Amniotic stem cell (primary cell): ENCODE measurements at regions not wholly inside any gene's neighbourhood (a gene's known extent, or its start where the extent isn't known, plus 50 kb on each side); places are given as distances from the start of the nearest gene placed in this dataset.
"Not testable (repeated sequence)": the region's sequence is repeated elsewhere in the genome, so short reads cannot be mapped to it uniquely, and the experiment has no call there.

Experiments used
- DNase-seq: peaks from one replicate; lab custom pipeline; 2025; lab: John Stamatoyannopoulos, UW

DNA sequence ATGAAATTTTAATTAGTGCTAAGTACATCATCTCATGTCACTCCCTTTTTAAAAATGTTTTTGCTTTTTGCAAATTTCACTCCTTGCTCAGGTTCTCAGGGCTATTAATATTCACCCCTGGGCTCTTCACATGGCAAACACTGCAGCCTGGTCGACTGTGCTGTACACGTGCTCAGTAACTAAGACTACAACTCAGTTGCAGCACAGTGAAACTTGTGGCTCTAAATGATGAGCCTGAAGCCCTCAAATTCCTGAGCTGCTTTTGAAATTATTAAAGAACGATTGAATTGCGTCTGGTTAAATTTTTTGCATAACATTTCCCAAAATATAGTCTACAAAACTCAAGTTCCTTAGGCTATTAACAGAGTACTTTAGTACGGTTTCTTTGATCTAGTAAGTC lies 159.3 kb upstream of the C2CD4B start:
- DNase-seq: no peak

DNA sequence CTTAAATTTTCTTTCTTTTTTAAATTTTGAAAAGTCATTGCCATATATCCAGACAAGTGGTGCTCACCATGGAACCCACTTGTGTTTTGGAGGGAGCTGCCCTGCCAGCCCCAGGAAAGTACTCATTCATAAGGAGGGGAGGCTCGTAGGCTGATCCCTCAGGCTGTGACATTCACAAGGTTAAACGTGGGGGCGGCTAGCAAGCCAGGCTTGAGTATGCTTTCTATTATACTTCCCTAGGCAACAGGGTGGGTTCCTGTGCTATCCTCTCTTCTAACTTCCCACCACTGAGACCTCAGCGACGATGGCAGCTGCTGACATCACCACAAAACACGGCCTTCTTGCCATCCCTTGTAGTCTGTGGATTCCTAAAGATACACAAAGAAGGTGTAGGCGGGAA lies 160.5 kb upstream of the C2CD4B start:
- no peak for DNase-seq

DNA sequence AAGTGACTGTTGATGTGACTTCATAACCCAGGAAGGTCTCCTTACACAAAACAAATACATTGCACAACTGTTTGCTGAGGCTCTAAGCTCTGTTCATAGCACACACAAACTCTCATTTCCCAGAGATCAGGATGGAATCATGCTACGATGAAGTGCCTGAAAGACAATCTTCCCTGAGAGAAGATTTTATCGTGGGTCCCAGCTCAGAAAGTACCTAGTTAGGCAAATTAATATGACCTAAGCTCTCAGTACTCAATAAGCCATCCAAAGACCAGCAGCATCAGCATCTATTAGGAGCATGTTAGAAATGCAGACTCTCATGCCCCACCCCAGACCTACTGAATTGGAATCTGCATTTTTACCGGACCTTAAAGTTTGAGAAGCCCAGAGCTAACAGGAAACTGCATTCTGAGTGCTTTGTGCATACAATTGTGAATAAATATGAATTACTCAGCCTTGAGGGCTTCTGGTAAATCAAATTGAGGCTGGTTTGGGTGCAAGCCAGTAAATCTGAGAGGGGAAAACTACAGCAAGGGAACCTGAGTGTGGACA lies 161.5 kb upstream of the C2CD4B start:
- DNase-seq: no peak

DNA sequence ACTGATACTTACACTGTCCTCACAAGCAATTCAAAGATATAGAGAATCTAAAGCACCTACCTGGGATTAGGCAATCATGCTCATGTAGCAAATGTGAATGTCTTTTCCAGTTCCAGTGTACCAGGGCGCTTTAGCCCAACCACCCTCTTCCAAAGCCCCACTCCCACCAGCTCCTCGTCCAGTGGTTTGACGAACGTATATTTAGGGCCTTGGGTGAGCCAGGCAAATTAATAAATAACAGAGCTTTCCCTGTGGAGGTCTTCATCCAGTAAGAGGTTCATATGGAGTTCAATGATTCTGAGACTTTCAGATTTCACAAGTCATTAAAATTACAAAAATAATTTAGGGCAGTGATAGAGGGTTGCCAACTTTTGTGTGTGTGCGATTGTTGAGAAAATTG lies 162.3 kb upstream of the C2CD4B start:
- DNase-seq: no peak

DNA sequence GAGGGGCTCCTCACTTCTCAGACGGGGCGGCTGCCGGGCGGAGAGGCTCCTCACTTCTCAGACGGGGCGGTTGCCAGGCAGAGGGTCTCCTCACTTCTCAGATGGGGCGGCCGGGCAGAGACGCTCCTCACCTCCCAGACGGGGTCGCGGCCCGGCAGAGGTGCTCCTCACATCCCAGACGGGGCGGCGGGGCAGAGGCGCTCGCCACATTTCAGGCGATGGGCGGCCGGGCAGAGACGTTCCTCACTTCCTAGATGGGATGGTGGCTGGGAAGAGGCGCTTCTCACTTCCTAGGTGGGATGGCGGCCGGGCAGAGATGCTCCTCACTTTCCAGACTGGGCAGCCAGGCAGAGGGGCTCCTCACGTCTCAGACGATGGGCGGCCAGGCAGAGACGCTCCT lies 167.4 kb upstream of the C2CD4B start:
- not testable (repeated sequence) for DNase-seq

DNA sequence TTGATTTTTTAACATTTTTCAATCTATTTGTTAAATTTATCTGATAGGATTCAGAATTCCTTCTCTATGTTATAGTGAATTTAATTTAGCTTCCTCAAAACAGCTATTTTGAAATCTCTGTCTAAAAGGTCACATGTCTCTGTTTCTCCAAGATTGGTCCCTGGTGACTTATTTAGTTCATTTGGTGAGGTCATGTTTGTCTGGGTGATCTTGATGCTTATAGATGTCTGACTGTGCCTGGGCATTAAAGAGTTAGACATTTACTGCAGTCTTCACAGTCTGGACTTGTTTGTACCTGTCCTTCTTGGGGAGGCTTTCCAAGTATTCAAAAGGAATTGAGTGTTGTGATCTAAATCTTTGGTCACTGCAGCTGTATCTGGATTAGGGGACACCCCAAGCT lies 169.5 kb upstream of the C2CD4B start:
- no peak for DNase-seq

DNA sequence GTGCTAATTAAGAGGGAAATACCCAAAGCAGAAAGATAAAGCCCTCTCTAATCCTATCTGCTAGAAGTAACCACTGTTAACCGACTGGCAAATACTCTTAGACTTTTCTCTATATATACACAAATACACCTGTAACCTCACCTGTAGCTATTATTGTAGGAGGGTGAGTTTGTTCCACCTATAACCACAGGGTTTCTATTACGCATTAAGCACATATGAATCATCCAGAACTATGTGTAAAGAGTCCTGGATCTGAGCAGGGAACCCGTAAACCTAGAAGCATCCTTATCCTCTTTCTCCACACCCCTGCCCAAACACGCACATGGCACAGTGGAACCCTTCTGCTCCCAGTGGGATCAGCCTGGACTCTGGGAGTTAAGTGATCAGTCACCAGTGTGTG lies 172.8 kb upstream of the C2CD4B start:
- no peak for DNase-seq

DNA sequence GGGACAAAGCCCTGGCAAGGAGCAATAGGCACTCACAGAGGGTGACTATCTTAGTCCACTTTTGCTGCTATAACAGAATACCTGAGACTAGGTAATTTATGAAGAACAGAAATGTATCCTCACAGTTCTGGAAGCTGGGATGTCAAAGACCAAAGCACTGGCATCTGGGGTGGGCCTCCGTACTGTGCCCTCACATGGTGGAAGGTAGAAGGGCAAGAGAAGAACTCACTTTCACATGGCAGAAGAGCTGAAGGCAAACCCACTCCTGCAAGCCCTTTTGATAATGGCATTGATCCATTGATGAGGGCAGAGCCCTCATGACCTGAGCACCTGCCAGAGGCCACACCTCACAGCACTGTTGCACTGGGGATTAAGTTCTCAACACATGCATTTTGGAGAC lies 173.4 kb upstream of the C2CD4B start:
- DNase-seq: no peak

DNA sequence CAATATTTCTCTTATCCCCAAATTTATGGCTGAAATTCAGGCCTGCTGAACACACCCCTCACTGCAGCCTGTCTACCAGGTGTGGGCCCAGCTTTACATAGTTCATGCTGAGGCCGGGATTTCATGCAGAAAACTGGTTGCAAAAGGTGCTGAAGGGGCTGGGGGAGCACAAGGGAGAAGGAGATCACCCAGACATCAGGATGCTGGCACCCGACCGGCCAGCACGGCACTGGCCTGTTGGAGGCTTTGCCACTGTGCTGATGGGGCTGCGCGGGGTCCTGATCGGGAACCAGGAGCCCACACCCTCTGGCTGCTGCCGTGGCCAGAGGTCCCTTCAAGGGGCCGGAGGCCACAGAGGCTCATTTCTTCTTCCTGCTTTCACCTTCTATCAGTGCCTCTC lies 177.9 kb upstream of the C2CD4B start:
- DNase-seq: no peak

DNA sequence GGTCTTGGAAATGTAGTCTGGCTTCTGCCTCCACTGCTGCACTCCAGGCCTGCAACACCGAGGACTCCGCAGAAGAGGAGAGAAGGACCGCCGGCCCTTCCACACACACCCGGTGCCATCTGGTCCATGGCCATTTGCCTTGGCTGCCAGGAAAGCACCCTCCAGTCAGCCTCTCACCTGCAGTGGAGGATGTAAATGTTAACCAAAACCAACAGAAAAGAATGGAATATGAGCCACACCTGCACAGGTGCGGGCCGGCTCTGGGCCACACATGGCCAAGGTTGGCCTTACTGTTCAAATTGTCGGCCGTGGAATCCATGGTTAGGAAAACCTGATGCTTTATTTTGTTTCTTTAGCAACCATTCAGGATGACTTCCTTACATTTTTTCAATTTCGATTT lies 178.3 kb upstream of the C2CD4B start:
- no peak for DNase-seq

DNA sequence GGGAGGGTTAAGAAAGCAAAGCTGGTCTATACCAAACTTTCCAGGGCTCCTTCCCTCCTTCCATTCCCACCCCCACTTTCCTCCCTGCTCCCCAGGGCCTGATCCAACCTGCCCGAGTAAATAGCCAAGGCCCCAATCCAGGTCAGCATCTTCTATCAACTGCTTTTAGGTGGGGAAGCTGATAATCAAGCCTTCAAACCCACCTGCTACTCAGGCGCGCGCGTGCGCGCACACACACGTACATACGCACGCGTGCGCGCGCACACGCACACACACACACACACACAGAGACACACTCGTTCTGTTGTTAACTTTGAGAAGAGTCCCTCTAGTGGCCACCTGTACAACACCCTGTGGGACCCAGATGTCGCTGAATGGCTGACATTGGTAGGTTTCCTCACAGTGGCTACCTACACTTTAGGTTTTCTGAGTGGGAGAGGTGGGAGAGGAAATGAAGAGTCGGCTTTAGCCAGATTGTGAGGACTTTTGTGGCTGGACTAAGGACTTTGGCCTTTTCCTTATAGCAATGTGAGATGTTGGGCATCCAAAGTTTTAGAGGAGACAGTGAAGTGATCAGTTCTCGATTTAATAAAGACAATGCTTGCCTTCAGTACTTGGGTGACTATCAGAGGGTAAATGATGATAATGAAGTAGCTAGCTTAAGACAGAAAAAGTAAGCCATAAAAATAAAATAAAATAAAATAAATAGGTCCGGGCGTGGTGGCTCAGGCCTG lies 179.9 kb upstream of the C2CD4B start:
- no peak for DNase-seq

DNA sequence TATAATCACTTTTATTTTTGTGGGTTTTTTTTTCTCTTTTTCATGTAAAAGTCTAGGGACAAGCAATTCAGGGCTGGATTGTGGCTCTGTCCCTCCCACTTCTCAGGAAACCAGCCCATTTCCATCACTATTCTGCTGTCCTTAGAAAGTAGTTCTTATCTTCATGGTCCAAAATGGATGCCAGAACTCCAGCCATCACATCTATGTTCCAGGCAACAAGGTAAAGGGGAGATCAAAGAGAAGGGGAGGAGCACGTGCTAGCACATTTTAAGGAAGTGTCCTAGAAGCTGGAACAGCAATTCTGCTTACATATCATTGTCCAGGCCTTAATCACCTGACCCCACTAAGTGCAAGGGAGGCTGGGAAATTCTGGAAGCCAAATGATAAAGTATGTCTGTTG lies 181.1 kb upstream of the C2CD4B start:
- DNase-seq: no peak

DNA sequence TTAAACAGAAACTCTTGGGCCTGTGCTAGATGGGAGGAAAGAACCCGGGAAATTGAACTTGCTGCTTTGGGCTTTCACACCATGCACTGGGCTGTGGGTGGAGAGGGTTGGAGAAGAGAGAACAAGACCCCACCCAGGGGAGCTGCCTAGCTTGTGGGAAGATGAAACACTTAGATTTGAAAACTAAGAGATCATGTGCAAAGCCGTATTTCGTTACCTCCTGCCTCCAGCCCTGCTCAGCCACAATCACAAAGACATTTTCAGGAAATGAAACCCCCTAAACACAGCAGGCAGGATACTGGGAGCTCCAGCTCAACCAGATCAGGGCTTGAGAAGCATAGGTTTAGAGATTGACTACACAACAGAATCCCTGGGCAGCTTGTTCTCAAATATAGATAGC lies 183.0 kb upstream of the C2CD4B start:
- DNase-seq: no peak

DNA sequence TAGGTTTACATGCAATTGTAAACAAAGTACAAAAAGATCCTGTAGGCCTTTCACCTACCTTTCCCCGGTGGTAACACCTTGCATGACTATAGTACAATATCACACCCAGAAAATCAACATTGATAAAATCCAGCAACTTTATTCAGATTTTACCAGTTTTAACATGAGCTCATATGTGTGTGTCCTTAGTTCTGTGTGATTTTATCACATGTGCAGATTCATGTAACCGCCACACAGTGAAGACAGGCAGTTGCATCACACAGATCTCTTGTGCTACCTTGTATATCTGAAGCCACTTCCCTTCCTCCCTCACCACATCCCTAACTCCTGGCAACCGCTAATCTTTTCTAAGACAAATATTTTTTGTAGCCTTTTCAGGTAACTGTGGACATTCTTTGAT lies 183.5 kb upstream of the C2CD4B start:
- DNase-seq: no peak

DNA sequence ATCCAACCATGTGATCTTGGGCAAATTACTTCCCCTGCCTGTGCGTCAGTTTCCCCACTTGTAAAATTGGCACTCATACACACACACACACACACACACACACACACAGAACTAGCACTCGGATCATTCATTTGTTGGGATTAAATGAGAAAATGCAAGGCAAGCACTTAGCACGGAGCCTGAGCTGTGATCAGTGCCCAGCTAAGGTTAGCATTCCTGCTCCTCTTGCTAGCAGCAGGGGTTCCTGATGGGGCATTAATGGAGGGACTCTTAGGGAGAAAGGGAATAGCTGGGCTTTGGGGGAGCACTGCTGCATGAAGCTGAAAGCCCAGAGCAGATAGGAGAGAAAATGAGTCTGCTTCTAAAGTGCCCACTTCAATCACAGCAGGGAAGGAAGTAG lies 187.7 kb upstream of the C2CD4B start:
- DNase-seq: no peak

DNA sequence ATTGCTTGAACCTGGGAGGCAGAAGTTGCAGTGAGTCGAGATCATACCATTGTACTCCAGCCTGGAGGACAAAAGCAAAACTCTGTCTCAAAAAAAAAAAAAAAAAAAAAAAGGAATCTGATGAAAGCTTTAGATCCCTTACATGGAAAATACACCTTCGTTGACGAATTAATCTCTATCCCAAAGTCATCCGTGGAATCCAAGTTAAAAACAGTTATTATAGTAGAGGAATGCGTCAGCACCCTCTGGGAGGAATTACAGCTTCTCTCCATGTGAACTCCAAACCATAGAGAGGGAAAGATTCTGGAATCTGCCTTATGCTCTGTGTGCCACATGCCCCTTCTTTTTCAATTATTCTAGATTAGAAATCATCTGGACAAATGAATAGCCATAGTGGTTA lies 192.3 kb upstream of the C2CD4B start:
- DNase-seq: no peak

DNA sequence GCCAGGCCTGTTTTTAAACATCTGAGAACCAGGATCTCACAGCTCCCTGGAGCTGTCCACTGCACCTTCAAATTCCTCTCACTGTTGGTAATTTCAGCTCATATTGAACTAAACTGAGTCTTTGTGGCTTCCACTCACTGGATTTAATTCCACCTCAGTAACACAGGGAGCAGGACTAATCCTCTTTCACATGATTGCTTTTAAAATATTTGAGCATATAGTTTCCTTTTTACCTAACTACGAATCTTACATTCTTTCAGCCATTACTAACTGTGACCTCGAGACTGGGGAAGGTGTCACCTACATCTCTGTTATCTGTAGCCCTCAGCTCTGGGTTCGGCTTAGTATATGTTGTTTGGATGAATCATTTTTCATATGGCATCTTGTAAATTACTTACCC lies 194.3 kb upstream of the C2CD4B start:
- no peak for DNase-seq

DNA sequence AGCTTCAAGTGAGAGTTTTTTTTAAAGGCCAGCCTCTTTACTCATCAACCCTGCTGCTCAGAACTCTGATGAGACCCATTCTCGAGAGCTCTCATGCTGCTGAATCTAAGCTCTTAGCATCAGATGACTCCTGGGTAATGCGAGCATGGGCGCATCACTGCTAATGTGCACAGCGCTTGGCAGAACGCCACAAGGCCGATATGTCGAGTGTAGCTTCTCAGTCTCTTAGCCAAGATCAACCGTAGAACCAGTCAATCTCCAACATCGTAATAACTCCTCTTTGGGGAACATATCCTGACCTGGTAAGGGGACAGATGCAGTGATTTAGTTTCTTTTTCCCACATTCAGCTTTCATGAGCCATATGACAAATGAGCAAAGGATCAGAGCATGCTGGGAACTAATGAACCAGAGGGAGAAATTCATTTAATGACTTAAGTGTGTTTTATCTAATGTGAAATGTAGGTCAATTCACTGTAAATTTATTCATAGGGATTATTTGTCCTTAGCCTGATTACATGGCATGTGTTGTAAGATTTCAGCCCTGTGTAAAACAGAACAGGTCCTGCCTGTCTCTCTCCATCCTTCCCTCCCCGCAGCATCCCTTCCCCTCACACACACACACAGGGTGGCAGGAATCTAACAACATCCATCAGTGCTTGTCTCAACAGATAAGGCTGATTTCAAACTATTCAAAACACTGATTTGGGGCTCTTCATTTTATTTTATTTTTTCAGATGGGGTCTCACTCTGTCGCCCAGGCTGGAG lies 195.4 kb upstream of the C2CD4B start:
- no peak for DNase-seq

DNA sequence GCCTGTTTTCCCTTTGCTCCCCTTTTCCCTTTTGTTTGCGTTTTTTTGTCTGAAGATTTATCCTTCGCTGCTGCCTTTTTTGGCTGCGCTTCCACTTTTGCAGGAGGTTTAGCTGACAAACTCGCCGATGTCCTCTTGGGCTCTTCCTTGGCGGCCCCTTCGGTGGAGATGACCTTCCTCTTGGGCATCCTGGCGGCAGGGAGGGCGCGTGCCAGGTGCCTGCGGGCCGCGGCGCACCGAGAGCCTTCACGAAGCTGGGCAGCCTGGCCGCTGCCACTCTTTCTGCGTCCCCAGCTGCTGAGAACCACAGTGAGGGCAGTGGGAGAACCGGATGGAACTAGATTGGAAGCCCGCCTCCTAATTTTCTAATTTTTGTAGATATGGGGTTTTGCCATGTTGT lies 197.1 kb upstream of the C2CD4B start:
- DNase-seq: no peak

DNA sequence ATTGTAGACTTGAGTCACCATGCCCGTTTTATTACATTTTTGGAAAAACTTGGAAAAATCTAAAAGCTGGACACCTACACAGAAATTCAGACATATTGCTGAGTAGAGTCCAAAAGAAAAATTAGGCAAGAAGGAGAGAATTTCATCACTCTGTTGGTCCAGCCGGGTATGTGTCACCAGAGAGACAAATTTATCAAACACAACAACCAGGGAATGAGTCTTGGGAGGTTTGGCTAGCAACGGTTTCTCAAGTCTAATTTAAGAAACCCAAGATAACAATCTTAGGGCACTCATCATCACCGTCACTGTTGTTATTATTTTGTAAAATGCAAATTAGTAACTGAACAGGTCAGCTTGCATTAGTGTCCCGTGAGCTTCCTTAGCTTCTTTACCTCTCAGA lies 197.5 kb upstream of the C2CD4B start:
- no peak for DNase-seq

DNA sequence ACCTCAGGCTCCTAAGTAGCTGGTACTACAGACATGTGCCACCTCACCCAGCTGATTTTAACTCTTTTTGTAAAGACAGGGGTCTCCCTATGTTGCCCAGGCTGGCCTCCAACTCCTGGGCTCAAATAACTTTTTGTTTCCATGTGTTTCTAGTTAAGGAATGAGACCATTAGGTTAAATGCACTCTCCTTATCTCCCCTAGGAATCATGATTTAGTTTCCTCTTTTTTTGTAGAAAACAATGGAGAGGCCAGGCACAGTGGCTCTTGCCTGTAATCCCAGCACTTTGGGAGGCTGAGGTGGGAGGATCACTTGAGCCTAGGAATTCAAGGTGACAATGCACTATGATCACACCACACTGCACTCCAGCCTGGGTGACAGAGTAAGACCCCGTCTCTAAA lies 198.8 kb upstream of the C2CD4B start:
- no peak for DNase-seq

DNA sequence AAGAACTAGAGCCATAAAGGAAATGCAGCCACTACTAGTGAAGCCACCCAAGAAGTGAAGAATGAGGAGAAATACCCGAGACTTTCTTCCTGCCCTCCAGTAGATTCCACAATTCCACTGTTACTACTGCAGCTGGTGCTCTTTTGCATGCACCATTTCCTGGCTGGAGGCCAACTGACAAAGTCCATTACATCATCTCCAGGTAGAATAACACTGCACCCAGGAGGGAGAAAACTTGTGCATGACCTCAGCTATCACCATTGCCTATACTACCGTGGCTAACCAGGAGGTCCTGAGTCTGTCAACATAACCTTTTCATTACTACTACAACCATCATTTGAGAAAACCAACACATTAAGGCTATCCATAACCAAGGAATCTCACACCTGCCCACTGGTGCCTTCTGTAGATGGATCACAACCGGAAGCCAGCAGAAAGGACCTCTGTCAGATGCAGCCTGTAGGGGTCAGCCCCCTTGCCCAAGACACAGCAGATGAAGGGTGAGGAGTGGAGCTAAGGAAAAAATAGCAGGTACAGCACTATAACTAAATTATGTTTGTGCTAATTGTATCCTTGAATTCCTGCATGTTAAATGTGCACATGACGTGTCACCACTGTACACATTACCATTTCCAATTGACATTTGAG lies 200.8 kb upstream of the C2CD4B start:
- DNase-seq: no peak

DNA sequence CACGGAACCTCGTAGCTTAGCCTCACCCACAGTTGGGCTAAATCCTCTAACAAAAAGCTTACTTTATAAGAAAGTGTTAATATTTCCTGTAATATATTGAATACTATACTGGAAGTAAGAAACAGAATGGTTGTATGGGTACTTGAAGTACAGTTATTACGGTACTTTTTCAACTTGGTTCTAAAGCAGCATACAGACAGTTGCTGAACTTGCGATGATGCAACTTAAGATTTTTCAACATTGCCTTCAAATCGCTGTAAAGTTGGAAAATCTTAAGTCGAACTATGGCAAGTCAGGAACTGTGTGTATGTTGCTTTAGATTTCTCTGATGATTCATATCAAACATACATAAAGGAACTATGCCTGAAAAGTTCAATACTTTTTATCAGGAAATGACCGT lies 204.4 kb upstream of the C2CD4B start:
- no peak for DNase-seq
